CD4-positive, alpha-beta T cell treated with Interleukin-15 for 4 hours (primary cell): ENCODE measurements at regions not wholly inside any gene's neighbourhood (a gene's known extent, or its start where the extent isn't known, plus 50 kb on each side); places are given as distances from the start of the nearest gene placed in this dataset.
"Not testable (repeated sequence)": the region's sequence is repeated elsewhere in the genome, so short reads cannot be mapped to it uniquely, and the experiment has no call there.

Experiments
- DNase-seq: peaks from one replicate; pipeline ENCODE4 v3.0.0-alpha.2; 2020; ENCODE audit warnings: low spot score

GRCh38 chr13:44812818-44813217 is 176.5 kb downstream of the NUFIP1 start:
- DNase-seq = no peak

GRCh38 chr13:44810061-44810840 is 179.0 kb downstream of the NUFIP1 start:
- no peak for DNase-seq

- DNase-seq = no peak
Observed at GRCh38 chr13:44809190-44809589, 180.1 kb downstream of the NUFIP1 start.

- no peak for DNase-seq
Observed at GRCh38 chr13:44808185-44808584, 181.1 kb downstream of the NUFIP1 start.

- no peak for DNase-seq
Observed at GRCh38 chr13:44807449-44808034, 181.7 kb downstream of the NUFIP1 start.

GRCh38 chr13:44806826-44807225 is 182.4 kb downstream of the NUFIP1 start:
- DNase-seq = no peak

GRCh38 chr13:44805585-44805984 is 183.7 kb downstream of the NUFIP1 start:
- DNase-seq = no peak

- no peak for DNase-seq
Observed at GRCh38 chr13:44803390-44803789, 185.9 kb downstream of the NUFIP1 start.

- DNase-seq = no peak
Observed at GRCh38 chr13:44802491-44802890, 186.8 kb downstream of the NUFIP1 start.

GRCh38 chr13:44801990-44802389 is 187.3 kb downstream of the NUFIP1 start:
- no peak for DNase-seq

GRCh38 chr13:44800626-44801025 is 188.6 kb downstream of the NUFIP1 start:
- no peak for DNase-seq

GRCh38 chr13:44797685-44798084 is 191.6 kb downstream of the NUFIP1 start:
- DNase-seq = no peak

GRCh38 chr13:44796597-44797490 is 192.4 kb downstream of the NUFIP1 start:
- no peak for DNase-seq

- not testable (repeated sequence) for DNase-seq
Observed at GRCh38 chr13:44796039-44796438, 193.2 kb downstream of the NUFIP1 start.

- DNase-seq = no peak
Observed at GRCh38 chr13:44795176-44795575, 194.1 kb downstream of the NUFIP1 start.

GRCh38 chr13:44792096-44792495 is 197.2 kb downstream of the NUFIP1 start:
- no peak for DNase-seq

GRCh38 chr13:44790289-44790688 is 199.0 kb downstream of the NUFIP1 start:
- DNase-seq = no peak

- no peak for DNase-seq
Observed at GRCh38 chr13:44787617-44788016, 201.7 kb downstream of the NUFIP1 start.

GRCh38 chr13:44786756-44787155 is 202.5 kb downstream of the NUFIP1 start:
- no peak for DNase-seq

GRCh38 chr13:44785401-44785800 is 203.9 kb downstream of the NUFIP1 start:
- DNase-seq = no peak

GRCh38 chr13:44784708-44785080 is 204.6 kb downstream of the NUFIP1 start:
- DNase-seq = no peak

- DNase-seq = no peak
Observed at GRCh38 chr13:44783994-44784707, 205.1 kb downstream of the NUFIP1 start.
